Right lobe of liver (tissue), 6 donors: ENCODE measurements at regions not wholly inside any gene's neighbourhood (a gene's known extent, or its start where the extent isn't known, plus 50 kb on each side); places are given as distances from the start of the nearest gene placed in this dataset.

Experiments used
- ATAC-seq, 4 donors: fragments of 200-7000 bp; cut with Tn5 transposase; one replicate each; pipeline ENCODE4 v1.9.1; 2020; ENCODE audit warnings: mild to moderate bottlenecking in 4 of 4, moderate library complexity in 4 of 4
- DNase-seq, 3 donors: peaks; one replicate each; pipeline ENCODE4 v3.0.0-alpha.2; 2020
- H3K27ac ChIP-seq, 3 donors: fragments of 200-600 bp; one replicate each; pipeline ENCODE4 v1.8.0; 2022
- H3K27me3 ChIP-seq, 2 donors: fragments of 200-600 bp; one replicate each; pipeline ENCODE4 v1.8.0; 2022
- H3K36me3 ChIP-seq, 4 donors: fragments of 200-600 bp; sonication (generic) in 1 of 4; one replicate each; pipeline versions ENCODE4 v1.5.1 to v1.8.0; 2017 to 2022; ENCODE audit warnings: control low read depth in 1 of 4
- H3K4me1 ChIP-seq, 4 donors: fragments of 200-600 bp; sonication (generic) in 1 of 4; one replicate each; pipeline versions ENCODE4 v1.5.1 to v1.8.0; 2017 to 2022; ENCODE audit warnings: control low read depth in 1 of 4
- H3K4me3 ChIP-seq, 3 donors: fragments of 200-600 bp; one replicate each; pipeline ENCODE4 v1.8.0; 2022
- H3K9me3 ChIP-seq, 4 donors: fragments of 200-600 bp; sonication (generic) in 1 of 4; one replicate each; pipeline versions ENCODE4 v1.5.1 to v1.8.0; 2017 to 2022; ENCODE audit warnings: control low read depth in 1 of 4
- CTCF ChIP-seq, 4 donors: fragments of 200-600 bp in 3 of 4; fragments of 450-650 bp in 1 of 4; IDR thresholded peaks; one replicate each; pipeline versions ENCODE4 v1.5.1 to v1.8.0; 2016 to 2022; ENCODE audit warnings: antibody characterized with exemption in 4 of 4, mild to moderate bottlenecking in 2 of 4
- POLR2A ChIP-seq: fragments of 450-650 bp; IDR thresholded peaks from one replicate; pipeline ENCODE4 v1.6.1; 2017; ENCODE audit warnings: antibody characterized with exemption, mild to moderate bottlenecking
- WGBS: methylation state at CpG from one replicate; pipeline ENCODE4 v1.1.6; 2018; ENCODE audit warnings: low coverage, low lambda C conversion rate; ENCODE audit not compliant: insufficient coverage; ENCODE audit errors: missing lambda C conversion rate; 5-methylcytosine and 5-hydroxymethylcytosine counted together
- intact Hi-C, 2 donors: fragments of 100-400 bp; cut with DNase I; formaldehyde crosslinking; loops; one replicate each; pipeline versions ENCODE4 v1.11.2 to v1.14.1; 2022
- donor health status: DM: no; HTN: yes; CAD: no.
- donor health status: DM: no; HTN: no; CAD: no.
- donor health status: DM: no; HTN: no; CAD: no.
- donor health status: DM: no; HTN: yes; CAD: no.
- donor health status: DM: no; HTN: yes; CAD: no.

- no peaks in the 10 kb centered on the region for H3K4me1 ChIP-seq
- no peak overlapping the region for H3K27ac ChIP-seq
- no peaks in the 10 kb centered on the region for H3K9me3 ChIP-seq
- no peaks in the 10 kb centered on the region for H3K27me3 ChIP-seq
- no peaks in the 10 kb centered on the region for H3K36me3 ChIP-seq
- ATAC-seq: no peak
- DNase-seq: no peak
- TF ChIP-seq POLR2A (no peak), CTCF (IDR thresholded peaks at IDR 0.05) (no peak)
- WGBS: 32% methylated on average over 3 of the region's 3 CpGs
- no peak overlapping the region for H3K4me3 ChIP-seq
- intact Hi-C loops: no loop called here
Measured at GRCh38 chr6:19454001-19454720, 383.0 kb upstream of the ID4 start.

- TF ChIP-seq POLR2A (no peak), CTCF (IDR thresholded peaks at IDR 0.05) (no peak)
- no peak overlapping the region for H3K27ac ChIP-seq
- intact Hi-C loops: no loop called here
Measured at GRCh38 chr6:19454721-19455392, 382.3 kb upstream of the ID4 start.

GRCh38 chr6:19463250-19463649 is 373.9 kb upstream of the ID4 start:
- TF ChIP-seq CTCF (IDR thresholded peaks at IDR 0.05) (no peak), POLR2A (no peak)
- H3K4me1 ChIP-seq: no peaks in the 10 kb centered on the region
- H3K4me3 ChIP-seq: no peak overlapping the region
- DNase-seq (no peak), ATAC-seq (no peak)
- H3K27ac ChIP-seq: no peak overlapping the region
- H3K36me3 ChIP-seq: no peaks in the 10 kb centered on the region
- no peaks in the 10 kb centered on the region for H3K9me3 ChIP-seq
- H3K27me3 ChIP-seq: no peaks in the 10 kb centered on the region
- no CpG with 5 or more reads among the region's 2 CpGs for WGBS
- intact Hi-C loops: no loop called here

More at GRCh38 chr6:19454721-19455392, 382.3 kb upstream of the ID4 start:
- DNase-seq (no peak), ATAC-seq (no peak)
- 73% methylated on average over 2 of the region's 2 CpGs for WGBS
- Histone ChIP-seq H3K4me3 (no peak overlapping the region), H3K27me3 (no peaks in the 10 kb centered on the region), H3K36me3 (no peaks in the 10 kb centered on the region), H3K4me1 (no peaks in the 10 kb centered on the region), H3K9me3 (no peaks in the 10 kb centered on the region)

- no peaks in the 10 kb centered on the region for H3K4me1 ChIP-seq
- ATAC-seq (no peak), DNase-seq (no peak)
- WGBS: 42% methylated on average over 2 of the region's 5 CpGs
- no peaks in the 10 kb centered on the region for H3K27me3 ChIP-seq
- no peak overlapping the region for H3K27ac ChIP-seq
- TF ChIP-seq POLR2A (no peak), CTCF (IDR thresholded peaks at IDR 0.05) (no peak)
- H3K9me3 ChIP-seq: no peaks in the 10 kb centered on the region
- intact Hi-C loops: no loop called here
- H3K36me3 ChIP-seq: no peaks in the 10 kb centered on the region
- H3K4me3 ChIP-seq: no peak overlapping the region
Measured at GRCh38 chr6:19463925-19464324, 373.2 kb upstream of the ID4 start.
